Liver (tissue), 8 donors: ENCODE measurements at regions not wholly inside any gene's neighbourhood (a gene's known extent, or its start where the extent isn't known, plus 50 kb on each side); places are given as distances from the start of the nearest gene placed in this dataset.

Source experiments
- DNase-seq: peaks from one replicate; pipeline ENCODE4 v3.0.0-alpha.2; 2017; ENCODE audit warnings: low spot score
- H3K27ac ChIP-seq, 2 donors: one replicate each; pipeline ENCODE4 v1.7.0; 2013; ENCODE audit warnings: inconsistent platforms in 2 of 2, low read length in 2 of 2, control low read depth in 1 of 2, low read depth in 1 of 2, mild to moderate bottlenecking in 1 of 2
- H3K27me3 ChIP-seq, 4 donors: one replicate each; pipeline versions ENCODE4 v1.6.1 to v1.7.0; 2013; ENCODE audit warnings: low read length in 3 of 4, inconsistent platforms in 1 of 4, mild to moderate bottlenecking in 1 of 4, moderate library complexity in 1 of 4; ENCODE audit not compliant: control insufficient read depth in 4 of 4, insufficient read depth in 4 of 4
- H3K36me3 ChIP-seq, 4 donors: one replicate each; pipeline versions ENCODE4 v1.6.1 to v1.7.0; 2013; ENCODE audit warnings: low read length in 3 of 4, mild to moderate bottlenecking in 3 of 4, low read depth in 1 of 4, moderate library complexity in 1 of 4; ENCODE audit not compliant: control insufficient read depth in 4 of 4, insufficient read depth in 3 of 4
- H3K4me1 ChIP-seq, 4 donors: one replicate each; pipeline versions ENCODE4 v1.6.1 to v1.7.0; 2013; ENCODE audit warnings: low read length in 3 of 4, mild to moderate bottlenecking in 3 of 4, moderate library complexity in 1 of 4; ENCODE audit not compliant: control insufficient read depth in 4 of 4, insufficient read depth in 4 of 4
- H3K4me3 ChIP-seq, 3 donors: one replicate each; pipeline versions ENCODE4 v1.6.1 to v1.7.0; 2013; ENCODE audit warnings: low read length in 3 of 3, control low read depth in 1 of 3, low read depth in 1 of 3, mild to moderate bottlenecking in 1 of 3
- H3K9ac ChIP-seq, 2 donors: one replicate each; pipeline ENCODE4 v1.7.0; 2013; ENCODE audit warnings: low read length in 2 of 2, mild to moderate bottlenecking in 2 of 2, moderate library complexity in 2 of 2, control low read depth in 1 of 2, low read depth in 1 of 2
- H3K9me3 ChIP-seq, 4 donors: one replicate each; pipeline versions ENCODE4 v1.6.1 to v1.7.0; 2013; ENCODE audit warnings: low read length in 3 of 4; ENCODE audit not compliant: control insufficient read depth in 4 of 4
- CTCF ChIP-seq: fragments of 150-350 bp; IDR thresholded peaks from 2 replicates; pipeline ENCODE4 v1.5.1; 2017; ENCODE audit warnings: improper control_type of control experiment, low read depth, low read length; ENCODE audit not compliant: missing input control
- FOXA1 ChIP-seq: IDR thresholded peaks from 2 replicates; pipeline ENCODE4 v1.6.1; 2016; ENCODE audit warnings: antibody characterized with exemption
- GABPA ChIP-seq, 2 donors: IDR thresholded peaks in 1 of 2; conservative IDR thresholded peaks in 1 of 2; 2 replicates each; pipeline ENCODE4 v1.6.1; 2016; ENCODE audit warnings: antibody characterized with exemption in 2 of 2, mild to moderate bottlenecking in 1 of 2, moderate library complexity in 1 of 2
- HNF4A ChIP-seq, 2 donors: conservative IDR thresholded peaks; 2 replicates each; pipeline ENCODE4 v1.6.1; 2016; ENCODE audit warnings: antibody characterized with exemption in 2 of 2, mild to moderate bottlenecking in 2 of 2
- HNF4G ChIP-seq: IDR thresholded peaks from 2 replicates; pipeline ENCODE4 v1.6.1; 2016; ENCODE audit warnings: antibody characterized with exemption
- JUND ChIP-seq, 2 donors: IDR thresholded peaks; 2 replicates each; pipeline ENCODE4 v1.6.1; 2016; ENCODE audit warnings: antibody characterized with exemption in 2 of 2
- NR2F2 ChIP-seq: IDR thresholded peaks from 2 replicates; pipeline ENCODE4 v1.6.1; 2016; ENCODE audit warnings: antibody characterized with exemption
- RAD21 ChIP-seq, 2 donors: IDR thresholded peaks; 2 replicates each; pipeline ENCODE4 v1.6.1; 2016; ENCODE audit warnings: antibody characterized with exemption in 2 of 2, mild to moderate bottlenecking in 2 of 2
- REST ChIP-seq: IDR thresholded peaks from 2 replicates; pipeline ENCODE4 v1.6.1; 2016; ENCODE audit warnings: antibody characterized with exemption, mild to moderate bottlenecking
- RXRA ChIP-seq, 2 donors: IDR thresholded peaks; 2 replicates each; pipeline ENCODE4 v1.6.1; 2017 to 2018; ENCODE audit warnings: antibody characterized with exemption in 2 of 2, mild to moderate bottlenecking in 1 of 2
- SP1 ChIP-seq: IDR thresholded peaks from 2 replicates; pipeline ENCODE4 v1.6.1; 2018; ENCODE audit warnings: antibody characterized with exemption, mild to moderate bottlenecking
- YY1 ChIP-seq: IDR thresholded peaks from 2 replicates; pipeline ENCODE4 v1.6.1; 2016; ENCODE audit warnings: antibody characterized with exemption, mild to moderate bottlenecking
- WGBS: extraction: QIAGEN DNeasy Blood & Tissue Kit; methylation state at CpG from one replicate; pipeline ENCODE4 v1.1.7; 2013; 5-methylcytosine and 5-hydroxymethylcytosine counted together
- TF ChIP-seq, protein P1 (sequence below): IDR thresholded peaks from 2 replicates; pipeline ENCODE4 v1.6.1; 2016; ENCODE audit warnings: antibody characterized with exemption
- TF ChIP-seq, protein P2 (sequence below): IDR thresholded peaks from 2 replicates; pipeline ENCODE4 v1.6.1; 2016; ENCODE audit warnings: antibody characterized with exemption
- donor health status: healthy.
- donor health status: healthy.
- donor health status: healthy.
- donor health status: healthy.
- donor health status: healthy.

DNA sequence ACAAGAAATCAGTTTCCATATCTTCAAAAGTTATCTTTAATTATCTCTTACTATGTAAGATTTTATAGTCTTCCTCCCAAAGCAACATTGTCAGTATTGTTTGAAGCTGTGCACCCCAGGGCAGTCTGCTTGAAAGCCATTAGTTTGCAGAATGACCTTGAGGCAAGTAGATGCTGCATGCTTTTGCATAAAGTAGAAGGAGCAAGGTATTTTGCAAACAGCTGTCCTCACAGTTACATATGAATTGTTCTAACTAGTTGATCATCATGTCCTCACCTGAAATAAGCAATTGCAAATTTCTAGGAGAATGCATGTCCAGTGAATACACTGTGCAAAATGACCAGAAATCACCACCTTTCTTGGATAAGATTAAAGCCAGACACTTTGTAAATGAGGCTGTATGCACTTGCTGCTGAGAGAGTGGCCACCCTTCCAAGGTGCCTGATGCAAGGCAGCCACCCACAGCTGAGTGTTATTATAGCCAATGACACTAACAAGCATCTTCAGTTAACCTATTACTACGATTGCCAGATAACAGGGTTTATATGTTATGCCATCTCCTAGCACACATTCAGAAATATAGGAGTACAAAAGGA is 730.0 kb upstream of the TMEM132C start:
- TF ChIP-seq SP1: no peak
- TF ChIP-seq HNF4A (conservative IDR thresholded peaks at IDR 0.05): no peak
- TF ChIP-seq HNF4G: no peak
- TF ChIP-seq FOXA1: no peak
- TF ChIP-seq GABPA (IDR thresholded peaks at IDR 0.05 in 1 of 2, conservative IDR thresholded peaks at IDR 0.05 in 1 of 2): no peak
- TF ChIP-seq JUND (IDR thresholded peaks at IDR 0.05): no peak
- TF ChIP-seq RAD21 (IDR thresholded peaks at IDR 0.05): no peak
- TF ChIP-seq RXRA (IDR thresholded peaks at IDR 0.05): no peak
- TF ChIP-seq NR2F2: no peak
- TF ChIP-seq, protein P1, sequence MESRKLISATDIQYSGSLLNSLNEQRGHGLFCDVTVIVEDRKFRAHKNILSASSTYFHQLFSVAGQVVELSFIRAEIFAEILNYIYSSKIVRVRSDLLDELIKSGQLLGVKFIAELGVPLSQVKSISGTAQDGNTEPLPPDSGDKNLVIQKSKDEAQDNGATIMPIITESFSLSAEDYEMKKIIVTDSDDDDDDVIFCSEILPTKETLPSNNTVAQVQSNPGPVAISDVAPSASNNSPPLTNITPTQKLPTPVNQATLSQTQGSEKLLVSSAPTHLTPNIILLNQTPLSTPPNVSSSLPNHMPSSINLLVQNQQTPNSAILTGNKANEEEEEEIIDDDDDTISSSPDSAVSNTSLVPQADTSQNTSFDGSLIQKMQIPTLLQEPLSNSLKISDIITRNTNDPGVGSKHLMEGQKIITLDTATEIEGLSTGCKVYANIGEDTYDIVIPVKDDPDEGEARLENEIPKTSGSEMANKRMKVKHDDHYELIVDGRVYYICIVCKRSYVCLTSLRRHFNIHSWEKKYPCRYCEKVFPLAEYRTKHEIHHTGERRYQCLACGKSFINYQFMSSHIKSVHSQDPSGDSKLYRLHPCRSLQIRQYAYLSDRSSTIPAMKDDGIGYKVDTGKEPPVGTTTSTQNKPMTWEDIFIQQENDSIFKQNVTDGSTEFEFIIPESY: no peak
- TF ChIP-seq, protein P2, sequence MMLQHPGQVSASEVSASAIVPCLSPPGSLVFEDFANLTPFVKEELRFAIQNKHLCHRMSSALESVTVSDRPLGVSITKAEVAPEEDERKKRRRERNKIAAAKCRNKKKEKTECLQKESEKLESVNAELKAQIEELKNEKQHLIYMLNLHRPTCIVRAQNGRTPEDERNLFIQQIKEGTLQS: no peak
- TF ChIP-seq CTCF: no peak

DNA sequence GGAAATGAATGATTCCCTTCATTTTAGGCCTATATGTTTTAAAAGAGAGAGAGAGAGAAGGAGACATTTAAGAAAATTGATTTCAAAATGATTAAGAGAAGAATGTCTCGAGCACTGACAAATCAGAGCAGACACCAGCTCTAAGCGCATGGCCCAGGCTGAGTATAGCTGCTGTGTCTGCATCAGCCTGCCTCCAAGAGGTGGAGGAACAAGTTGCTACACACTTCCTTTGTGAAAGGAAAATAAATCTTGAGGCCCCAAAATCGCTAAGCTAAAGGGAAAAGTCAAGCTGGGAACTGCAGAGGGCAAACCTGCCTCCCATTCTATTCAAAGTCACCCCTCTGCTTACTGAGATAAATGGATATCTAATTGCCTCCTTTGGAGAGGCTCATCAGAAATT is 728.7 kb upstream of the TMEM132C start:
- WGBS: 61% methylated on average over 3 of the region's 3 CpGs
- H3K4me1 ChIP-seq: no peaks in the 10 kb centered on the region
- no peak for DNase-seq
- no peak overlapping the region for H3K4me3 ChIP-seq
- no peak overlapping the region for H3K27ac ChIP-seq
- H3K36me3 ChIP-seq: no peaks in the 10 kb centered on the region
- TF ChIP-seq RAD21 (IDR thresholded peaks at IDR 0.05): no peak
- no peak for TF ChIP-seq HNF4G
- TF ChIP-seq, protein P2: no peak
- TF ChIP-seq SP1: no peak
- no peak for TF ChIP-seq REST
- no peak for TF ChIP-seq YY1
- no peak for TF ChIP-seq HNF4A (conservative IDR thresholded peaks at IDR 0.05)
- H3K9me3 ChIP-seq: no peaks in the 10 kb centered on the region
- no peak overlapping the region for H3K9ac ChIP-seq
- no peaks in the 10 kb centered on the region for H3K27me3 ChIP-seq

More for the DNA sequence above, 730.0 kb upstream of the TMEM132C start:
- DNase-seq: no peak
- Histone ChIP-seq H3K4me1 (no peaks in the 10 kb centered on the region), H3K4me3 (no peak overlapping the region), H3K36me3 (no peaks in the 10 kb centered on the region), H3K27ac (no peak overlapping the region), H3K9ac (no peak overlapping the region), H3K9me3 (no peaks in the 10 kb centered on the region), H3K27me3 (peaks cover 0 to under 1% (median 0%) of the 10 kb centered on the region in 4 donors)
- 38% methylated on average over 1 of the region's 1 CpG for WGBS
